ENCODE measurements at regions not wholly inside any gene's neighbourhood (a gene's known extent, or its start where the extent isn't known, plus 50 kb on each side); places are given as distances from the start of the nearest gene placed in this dataset.

GRCh38 chr6:43899830-43900229 is 129.8 kb downstream of the VEGFA start:
- H3K4me1 ChIP-seq, result no peaks in the 10 kb centered on the region
- H3K27me3 ChIP-seq, result no peaks in the 10 kb centered on the region
- no peaks in the 10 kb centered on the region for H3K9me3 ChIP-seq
- H3K27ac ChIP-seq, result no peak overlapping the region
- H3K36me3 ChIP-seq, result no peaks in the 10 kb centered on the region
- no peak for TF ChIP-seq POLR2A (IDR thresholded peaks at IDR 0.05)
- TF ChIP-seq POLR2AphosphoS5 (IDR thresholded peaks at IDR 0.05), result no peak
- TF ChIP-seq CTCF (IDR thresholded peaks at IDR 0.05), result no peak
- no peak for DNase-seq (ENCODE audit: low spot score in 2 of 2)
- no peak overlapping the region for H3K4me3 ChIP-seq
- intact Hi-C loops (cut with DNase I; ENCODE audit: low total_unique reads), result no loop called here

GRCh38 chr6:43898358-43899131 is 128.5 kb downstream of the VEGFA start:
- Histone ChIP-seq H3K4me3 (no peak overlapping the region), H3K27ac (no peak overlapping the region), H3K36me3 (no peaks in the 10 kb centered on the region), H3K27me3 (no peaks in the 10 kb centered on the region), H3K9me3 (no peaks in the 10 kb centered on the region), H3K4me1 (no peaks in the 10 kb centered on the region)
- no peak for DNase-seq (ENCODE audit: low spot score in 2 of 2)
- no peak for TF ChIP-seq CTCF (IDR thresholded peaks at IDR 0.05)
- no peak for TF ChIP-seq POLR2AphosphoS5 (IDR thresholded peaks at IDR 0.05)
- no peak for TF ChIP-seq POLR2A (IDR thresholded peaks at IDR 0.05)
- intact Hi-C loops (cut with DNase I; ENCODE audit: low total_unique reads), result no loop called here

- Histone ChIP-seq H3K4me3 (no peak overlapping the region), H3K9me3 (no peaks in the 10 kb centered on the region), H3K27me3 (no peaks in the 10 kb centered on the region), H3K27ac (no peak overlapping the region), H3K4me1 (no peaks in the 10 kb centered on the region), H3K36me3 (no peaks in the 10 kb centered on the region)
- DNase-seq (ENCODE audit: low spot score in 2 of 2), result no peak
- no peak for TF ChIP-seq POLR2A (IDR thresholded peaks at IDR 0.05)
- no peak for TF ChIP-seq POLR2AphosphoS5 (IDR thresholded peaks at IDR 0.05)
- TF ChIP-seq CTCF (IDR thresholded peaks at IDR 0.05), result no peak
- intact Hi-C loops (cut with DNase I; ENCODE audit: low total_unique reads), result no loop called here
Measured at GRCh38 chr6:43897571-43898302, 127.7 kb downstream of the VEGFA start.

DNA sequence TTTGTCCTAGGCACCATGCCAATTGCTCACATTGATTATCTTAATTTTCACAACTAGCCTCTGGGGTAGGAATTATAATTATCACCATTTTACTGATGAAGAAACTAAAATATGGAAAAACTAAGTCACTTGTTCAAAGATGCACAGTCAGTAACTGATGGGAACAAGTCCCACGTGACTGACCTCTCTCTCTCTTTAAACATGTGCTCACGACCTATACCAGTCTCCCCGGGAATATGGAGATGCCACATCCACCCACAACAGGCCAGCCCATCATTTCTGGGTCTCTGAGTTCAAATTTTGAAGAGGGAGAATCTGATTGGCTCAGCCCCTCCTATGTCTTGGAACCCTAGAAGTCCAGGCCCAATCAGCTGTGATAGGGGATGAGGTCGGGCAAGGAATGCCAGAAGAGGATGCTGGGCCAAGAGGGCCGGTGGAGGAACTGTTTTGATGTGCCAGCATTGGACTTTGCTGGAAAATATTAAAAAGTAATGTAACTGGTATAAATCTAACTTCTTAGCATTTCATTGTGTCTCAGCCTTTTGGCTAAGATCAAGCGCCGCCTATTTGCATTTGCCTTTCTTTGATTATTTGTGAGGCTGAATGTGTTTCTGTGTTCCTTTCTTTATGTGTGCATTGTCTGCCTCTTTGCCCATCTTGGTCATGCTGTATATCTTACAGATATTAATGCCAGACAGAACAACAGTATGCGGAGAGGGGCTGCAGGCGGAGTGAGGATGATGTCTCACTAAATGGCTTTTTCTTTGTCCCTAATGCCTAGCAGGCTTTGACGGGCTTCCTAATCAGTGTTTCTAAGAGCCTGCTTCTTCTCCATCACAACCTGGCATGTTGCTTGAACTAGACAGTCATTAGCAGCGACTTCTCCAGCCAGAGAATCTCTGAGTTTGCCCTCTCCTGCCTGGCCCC is 126.6 kb downstream of the VEGFA start:
- TF ChIP-seq POLR2A (IDR thresholded peaks at IDR 0.05) (no peak), POLR2AphosphoS5 (IDR thresholded peaks at IDR 0.05) (no peak), CTCF (IDR thresholded peaks at IDR 0.05) (no peak)
- H3K27ac ChIP-seq, result no peak overlapping the region
- no peak for DNase-seq (ENCODE audit: low spot score in 2 of 2)
- no peaks in the 10 kb centered on the region for H3K9me3 ChIP-seq
- no peak overlapping the region for H3K4me3 ChIP-seq
- no peaks in the 10 kb centered on the region for H3K4me1 ChIP-seq
- intact Hi-C loops (cut with DNase I; ENCODE audit: low total_unique reads), result no loop called here
- no peaks in the 10 kb centered on the region for H3K27me3 ChIP-seq
- no peaks in the 10 kb centered on the region for H3K36me3 ChIP-seq

Data from breast epithelium (tissue), 4 donors.